ENCODE measurements at regions not wholly inside any gene's neighbourhood (a gene's known extent, or its start where the extent isn't known, plus 50 kb on each side); places are given as distances from the start of the nearest gene placed in this dataset.

DNA sequence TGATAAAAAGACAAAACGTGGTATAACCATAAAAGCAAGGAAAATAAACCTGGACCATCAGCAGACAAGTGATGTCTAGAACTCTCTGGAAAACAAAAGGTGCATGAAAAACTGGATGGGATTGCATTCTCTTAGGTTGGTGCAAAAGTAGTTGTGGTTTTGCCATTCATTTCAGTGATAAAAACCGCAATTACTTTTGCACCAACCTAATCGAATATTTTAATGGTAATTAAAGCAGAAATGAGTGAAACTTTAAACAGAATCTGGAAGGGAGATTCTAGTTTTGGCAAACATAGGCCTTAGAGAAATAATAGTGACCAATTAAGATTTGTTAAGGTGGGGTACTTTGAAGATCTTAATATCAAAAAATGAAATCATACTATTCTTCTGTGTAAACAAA lies 800.8 kb upstream of the GYPC start:
- no peak for DNase-seq (ENCODE audit: low read depth)
- no peak overlapping the region for H3K4me3 ChIP-seq (ENCODE audit: low read depth, low read length)
- TF ChIP-seq, protein P1, sequence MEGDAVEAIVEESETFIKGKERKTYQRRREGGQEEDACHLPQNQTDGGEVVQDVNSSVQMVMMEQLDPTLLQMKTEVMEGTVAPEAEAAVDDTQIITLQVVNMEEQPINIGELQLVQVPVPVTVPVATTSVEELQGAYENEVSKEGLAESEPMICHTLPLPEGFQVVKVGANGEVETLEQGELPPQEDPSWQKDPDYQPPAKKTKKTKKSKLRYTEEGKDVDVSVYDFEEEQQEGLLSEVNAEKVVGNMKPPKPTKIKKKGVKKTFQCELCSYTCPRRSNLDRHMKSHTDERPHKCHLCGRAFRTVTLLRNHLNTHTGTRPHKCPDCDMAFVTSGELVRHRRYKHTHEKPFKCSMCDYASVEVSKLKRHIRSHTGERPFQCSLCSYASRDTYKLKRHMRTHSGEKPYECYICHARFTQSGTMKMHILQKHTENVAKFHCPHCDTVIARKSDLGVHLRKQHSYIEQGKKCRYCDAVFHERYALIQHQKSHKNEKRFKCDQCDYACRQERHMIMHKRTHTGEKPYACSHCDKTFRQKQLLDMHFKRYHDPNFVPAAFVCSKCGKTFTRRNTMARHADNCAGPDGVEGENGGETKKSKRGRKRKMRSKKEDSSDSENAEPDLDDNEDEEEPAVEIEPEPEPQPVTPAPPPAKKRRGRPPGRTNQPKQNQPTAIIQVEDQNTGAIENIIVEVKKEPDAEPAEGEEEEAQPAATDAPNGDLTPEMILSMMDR (IDR thresholded peaks at IDR 0.05; ENCODE audit: insufficient read depth, low read depth, low read length) = no peak

DNA sequence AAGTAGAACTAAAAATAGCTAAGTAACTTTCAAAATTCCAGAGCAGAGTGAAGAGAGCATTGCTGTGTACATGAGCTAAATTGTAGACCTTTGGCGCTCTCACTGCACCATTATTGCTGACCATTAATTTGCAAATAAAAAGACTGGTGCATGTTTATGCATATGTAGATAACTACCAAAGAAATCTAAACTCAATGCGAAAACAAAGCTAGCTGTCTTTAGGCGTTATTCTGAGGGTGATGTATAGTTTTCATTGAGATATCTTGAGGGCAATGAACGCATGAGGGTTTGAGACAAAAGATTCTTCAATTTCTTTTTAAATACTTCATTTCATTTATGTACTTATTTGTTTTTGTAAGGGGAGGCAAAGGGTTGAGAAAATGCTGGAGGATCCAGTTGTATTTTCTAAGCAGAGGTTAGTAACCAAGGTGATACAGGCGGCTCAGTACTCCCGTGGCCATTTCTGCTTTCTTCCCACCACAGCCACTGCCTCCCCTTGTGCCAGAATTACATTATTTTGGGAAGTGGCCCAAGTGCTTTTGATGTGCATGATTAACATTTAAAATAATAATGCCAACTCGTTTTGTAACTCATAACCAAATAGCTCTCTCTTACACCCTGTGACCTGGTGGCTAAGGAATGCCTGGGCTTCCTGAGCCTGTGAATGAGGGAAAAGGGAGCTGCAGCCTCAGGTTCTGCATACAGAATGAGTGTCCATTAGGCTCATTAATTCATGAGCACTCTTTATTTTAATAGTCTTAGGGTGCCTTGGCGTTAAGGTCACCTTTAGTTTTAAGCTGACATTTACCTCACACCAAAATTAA lies 797.8 kb upstream of the GYPC start:
- TF ChIP-seq, protein P1 (IDR thresholded peaks at IDR 0.05; ENCODE audit: insufficient read depth, low read depth, low read length) = no peak
- no peak for DNase-seq (ENCODE audit: low read depth)
- no peak overlapping the region for H3K4me3 ChIP-seq (ENCODE audit: low read depth, low read length)

DNA sequence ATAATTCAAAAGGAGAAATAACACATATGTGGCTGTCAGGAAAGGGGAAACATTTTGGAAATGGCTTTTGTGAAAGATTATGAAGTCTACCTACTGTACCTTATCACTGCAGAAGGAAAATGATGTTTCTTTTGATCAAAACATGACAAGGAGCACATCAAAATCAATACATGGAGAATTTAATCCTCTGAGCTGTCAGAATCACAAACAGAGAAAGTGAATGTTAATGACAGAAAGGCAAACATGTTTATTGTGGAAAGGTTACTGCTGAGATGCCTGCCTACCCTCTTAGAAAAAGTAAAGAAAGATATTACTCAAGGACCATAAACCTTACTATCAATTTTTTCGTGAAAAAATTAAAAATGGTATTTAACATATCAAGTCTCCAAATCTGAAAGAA lies 794.5 kb upstream of the GYPC start:
- no peak overlapping the region for H3K4me3 ChIP-seq (ENCODE audit: low read depth, low read length)
- TF ChIP-seq, protein P1 (IDR thresholded peaks at IDR 0.05; ENCODE audit: insufficient read depth, low read depth, low read length) = no peak
- DNase-seq (ENCODE audit: low read depth) = no peak

DNA sequence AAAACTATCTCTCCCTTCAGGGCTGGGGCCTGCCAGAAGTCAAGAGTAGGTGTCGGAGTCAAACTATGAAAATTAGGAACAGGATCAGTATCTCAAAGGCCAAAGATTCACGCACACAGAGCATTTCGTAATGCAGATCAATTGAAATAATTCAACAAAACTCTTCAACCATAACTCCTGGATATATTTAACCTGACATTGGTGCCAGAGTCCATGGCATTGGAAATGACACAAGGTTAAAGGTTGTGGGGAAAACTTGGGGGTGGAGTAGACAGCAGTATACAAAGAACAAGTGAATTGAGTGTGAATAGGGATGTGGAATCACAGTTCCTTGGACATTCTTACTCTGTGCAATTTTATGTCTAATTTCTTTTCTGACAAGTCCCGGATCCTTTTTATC lies 788.0 kb upstream of the GYPC start:
- TF ChIP-seq, protein P1 (IDR thresholded peaks at IDR 0.05; ENCODE audit: insufficient read depth, low read depth, low read length) = no peak
- DNase-seq (ENCODE audit: low read depth) = no peak
- no peak overlapping the region for H3K4me3 ChIP-seq (ENCODE audit: low read depth, low read length)

DNA sequence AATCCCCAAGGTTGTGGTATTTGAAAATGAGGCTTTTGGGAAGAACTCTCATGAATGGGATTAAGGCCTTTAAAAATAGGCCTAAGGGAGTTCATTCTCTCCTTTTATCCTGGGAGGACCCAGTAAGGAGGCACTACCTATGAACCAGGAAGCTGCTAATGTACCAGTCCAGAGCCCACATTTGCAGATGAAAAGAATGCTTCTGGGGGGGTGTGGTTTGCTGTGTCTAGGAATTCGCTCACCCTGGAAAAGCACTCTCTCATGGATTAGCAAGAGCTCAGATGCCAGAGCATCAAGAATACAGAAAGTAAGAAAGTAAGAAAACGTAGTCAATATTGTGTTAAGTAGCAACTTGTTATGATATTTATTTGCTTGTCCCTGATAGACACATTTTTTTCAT lies 785.7 kb upstream of the GYPC start:
- TF ChIP-seq, protein P1 (IDR thresholded peaks at IDR 0.05; ENCODE audit: insufficient read depth, low read depth, low read length) = no peak
- DNase-seq (ENCODE audit: low read depth) = no peak
- H3K4me3 ChIP-seq (ENCODE audit: low read depth, low read length) = no peak overlapping the region

DNA sequence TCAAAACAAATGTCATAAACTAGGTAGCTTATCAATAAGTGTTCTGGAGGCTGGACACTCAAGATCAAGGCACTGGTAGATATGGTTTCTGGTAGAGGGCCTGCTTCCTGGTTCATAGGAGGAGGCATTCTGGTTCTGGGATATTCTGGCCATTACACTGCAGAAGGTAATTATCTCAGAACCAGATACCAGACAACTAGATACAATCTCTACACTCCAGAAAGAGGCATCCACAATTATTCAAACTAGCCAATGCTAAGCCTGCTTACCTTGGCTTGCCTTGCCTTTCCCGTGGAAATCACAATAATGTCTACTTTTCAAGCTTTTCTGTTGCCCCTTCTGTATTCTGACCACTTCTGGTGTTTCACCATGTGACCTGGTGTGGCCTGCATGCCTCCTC lies 785.2 kb upstream of the GYPC start:
- no peak overlapping the region for H3K4me3 ChIP-seq (ENCODE audit: low read depth, low read length)
- TF ChIP-seq, protein P1 (IDR thresholded peaks at IDR 0.05; ENCODE audit: insufficient read depth, low read depth, low read length) = no peak
- DNase-seq (ENCODE audit: low read depth) = no peak

DNA sequence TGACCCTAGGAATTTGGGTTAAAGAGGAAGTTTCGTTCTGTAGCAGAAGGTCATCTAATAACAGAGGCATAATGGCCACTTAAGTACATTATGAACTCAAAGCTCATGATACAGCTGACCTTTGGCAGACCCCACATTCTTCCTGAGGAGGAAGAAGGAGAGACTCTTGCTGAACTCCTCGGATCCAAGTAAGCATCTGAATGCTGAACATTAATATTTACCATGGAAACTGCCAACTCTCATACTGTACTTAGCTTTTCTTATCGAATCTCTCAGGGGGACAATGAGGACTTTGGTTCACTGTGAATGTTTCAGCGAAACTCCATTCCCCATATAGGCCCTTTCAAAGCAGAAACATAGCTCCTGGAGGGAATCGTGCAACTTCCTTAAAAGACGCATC lies 781.4 kb upstream of the GYPC start:
- H3K4me3 ChIP-seq (ENCODE audit: low read depth, low read length) = no peak overlapping the region
- DNase-seq (ENCODE audit: low read depth) = no peak
- TF ChIP-seq, protein P1 (IDR thresholded peaks at IDR 0.05; ENCODE audit: insufficient read depth, low read depth, low read length) = no peak
